ENCODE measurements at regions not wholly inside any gene's neighbourhood (a gene's known extent, or its start where the extent isn't known, plus 50 kb on each side); places are given as distances from the start of the nearest gene placed in this dataset.

- DNase-seq (peak in 3 of 10 donors; percentile 3 to 25 (median 19)), ATAC-seq (peak; percentile 42 to 62)
- Mint-ChIP-seq H3K4me3 (peak overlapping the region; percentile 50 to 88 (median 62)), H3K27me3 (peaks cover 1 to 30% (median 9%) of the 10 kb centered on the region in 5 donors), H3K4me1 (peaks cover 12 to 35% (median 28%) of the 10 kb centered on the region in 4 donors), H3K27ac (peak overlapping the region in 8 of 10 donors; percentile 20 to 81 (median 72)), H3K36me3 (no peaks in the 10 kb centered on the region), H3K9me3 (peaks cover 0 to 3% (median 0%) of the 10 kb centered on the region in 9 donors)
- POLR2A ChIA-PET = no interaction called here
These were observed 217.4 kb upstream of the RTL1 start for GRCh38 chr14:101120641-101121507.

GRCh38 chr14:101121508-101122139 lies 218.1 kb upstream of the RTL1 start:
- no peak for DNase-seq
- H3K4me3 Mint-ChIP-seq = peak overlapping the region in 9 of 10 donors; percentile 15 to 88 (median 51)
- H3K4me1 Mint-ChIP-seq = peaks cover 12 to 35% (median 28%) of the 10 kb centered on the region in 4 donors
- POLR2A ChIA-PET = no interaction called here
- H3K36me3 Mint-ChIP-seq = no peaks in the 10 kb centered on the region
- peak overlapping the region in 5 of 10 donors; percentile 56 to 81 (median 72) for H3K27ac Mint-ChIP-seq
- H3K27me3 Mint-ChIP-seq = peaks cover 1 to 30% (median 9%) of the 10 kb centered on the region in 5 donors
- H3K9me3 Mint-ChIP-seq = no peaks in the 10 kb centered on the region
- ATAC-seq = no peak

- peaks cover 1 to 26% (median 11%) of the 10 kb centered on the region in 5 donors for H3K27me3 Mint-ChIP-seq
- H3K36me3 Mint-ChIP-seq = no peaks in the 10 kb centered on the region
- ATAC-seq (no peak), DNase-seq (peak in 1 of 10 donors; percentile 11)
- POLR2A ChIA-PET = no interaction called here
- H3K4me3 Mint-ChIP-seq = no peak overlapping the region
- peaks cover 0 to 3% (median 0%) of the 10 kb centered on the region in 9 donors for H3K9me3 Mint-ChIP-seq
- H3K4me1 Mint-ChIP-seq = peaks cover 12 to 35% (median 28%) of the 10 kb centered on the region in 4 donors
- H3K27ac Mint-ChIP-seq = peak overlapping the region in 3 of 10 donors; percentile 4 to 70 (median 27)
These were observed 219.0 kb upstream of the RTL1 start for GRCh38 chr14:101122237-101123141.

- ATAC-seq = no peak
- DNase-seq = peak in 1 of 10 donors; percentile 8
- peaks cover 11 to 33% (median 28%) of the 10 kb centered on the region in 4 donors for H3K4me1 Mint-ChIP-seq
- POLR2A ChIA-PET = no interaction called here
- peak overlapping the region in 1 of 10 donors; percentile 18 for H3K4me3 Mint-ChIP-seq
- H3K27ac Mint-ChIP-seq = peak overlapping the region in 1 of 10 donors; percentile 59
- H3K27me3 Mint-ChIP-seq = peaks cover 5 to 27% (median 21%) of the 10 kb centered on the region in 5 donors
- H3K36me3 Mint-ChIP-seq = peaks cover 0 to 5% (median 0%) of the 10 kb centered on the region in 3 donors
- H3K9me3 Mint-ChIP-seq = peaks cover 0 to 7% (median 0%) of the 10 kb centered on the region in 9 donors
These were observed 220.3 kb upstream of the RTL1 start for GRCh38 chr14:101123618-101124510.

- Mint-ChIP-seq H3K4me3 (no peak overlapping the region), H3K9me3 (peaks cover 0 to 7% (median 0%) of the 10 kb centered on the region in 9 donors), H3K4me1 (peaks cover 5 to 23% (median 20%) of the 10 kb centered on the region in 4 donors), H3K27me3 (peaks cover 5 to 27% (median 21%) of the 10 kb centered on the region in 5 donors), H3K36me3 (peaks cover 0 to 5% (median 0%) of the 10 kb centered on the region in 3 donors), H3K27ac (no peak overlapping the region)
- POLR2A ChIA-PET = no interaction called here
- ATAC-seq = no peak
- no peak for DNase-seq
These were observed 221.3 kb upstream of the RTL1 start for GRCh38 chr14:101124815-101125214.

GRCh38 chr14:101125313-101125712 lies 221.8 kb upstream of the RTL1 start:
- peaks cover 0 to 5% (median 0%) of the 10 kb centered on the region in 3 donors for H3K36me3 Mint-ChIP-seq
- peaks cover 0 to 7% (median 0%) of the 10 kb centered on the region in 9 donors for H3K9me3 Mint-ChIP-seq
- POLR2A ChIA-PET = no interaction called here
- peak overlapping the region in 1 of 10 donors; percentile 48 for H3K4me3 Mint-ChIP-seq
- peaks cover 8 to 31% (median 26%) of the 10 kb centered on the region in 5 donors for H3K27me3 Mint-ChIP-seq
- no peak overlapping the region for H3K27ac Mint-ChIP-seq
- peaks cover 2 to 18% (median 15%) of the 10 kb centered on the region in 4 donors for H3K4me1 Mint-ChIP-seq
- ATAC-seq (no peak), DNase-seq (no peak)

GRCh38 chr14:101125719-101126651 lies 222.5 kb upstream of the RTL1 start:
- no peak for ATAC-seq
- peaks cover 0 to 7% (median 0%) of the 10 kb centered on the region in 9 donors for H3K9me3 Mint-ChIP-seq
- H3K4me3 Mint-ChIP-seq = peak overlapping the region in 1 of 10 donors; percentile 48
- H3K4me1 Mint-ChIP-seq = peaks cover under 1 to 12% (median 8%) of the 10 kb centered on the region in 4 donors
- H3K36me3 Mint-ChIP-seq = peaks cover 0 to 5% (median 0%) of the 10 kb centered on the region in 3 donors
- DNase-seq = peak in 1 of 10 donors; percentile 11
- POLR2A ChIA-PET = no interaction called here
- H3K27ac Mint-ChIP-seq = no peak overlapping the region
- H3K27me3 Mint-ChIP-seq = peaks cover 11 to 37% (median 29%) of the 10 kb centered on the region in 5 donors

- Mint-ChIP-seq H3K36me3 (peaks cover 0 to 5% (median 0%) of the 10 kb centered on the region in 3 donors), H3K27me3 (peaks cover 13 to 41% (median 33%) of the 10 kb centered on the region in 5 donors), H3K4me1 (peaks cover 0 to 4% (median 1%) of the 10 kb centered on the region in 4 donors), H3K4me3 (no peak overlapping the region), H3K9me3 (peaks cover 0 to 7% (median 0%) of the 10 kb centered on the region in 9 donors), H3K27ac (no peak overlapping the region)
- ATAC-seq = no peak
- peak in 1 of 10 donors; percentile 12 for DNase-seq
- POLR2A ChIA-PET = no interaction called here
These were observed 223.2 kb upstream of the RTL1 start for GRCh38 chr14:101126731-101127130.

- POLR2A ChIA-PET = no interaction called here
- Mint-ChIP-seq H3K27me3 (peaks cover 13 to 41% (median 33%) of the 10 kb centered on the region in 5 donors), H3K4me1 (peaks cover 0 to 2% (median 0%) of the 10 kb centered on the region in 4 donors), H3K36me3 (peaks cover 0 to 5% (median 0%) of the 10 kb centered on the region in 3 donors), H3K4me3 (no peak overlapping the region), H3K9me3 (peaks cover 0 to 7% (median 0%) of the 10 kb centered on the region in 9 donors), H3K27ac (no peak overlapping the region)
- ATAC-seq (no peak), DNase-seq (no peak)
These were observed 223.7 kb upstream of the RTL1 start for GRCh38 chr14:101127224-101127623.

GRCh38 chr14:101128478-101129321 lies 225.2 kb upstream of the RTL1 start:
- Mint-ChIP-seq H3K27me3 (peaks cover 13 to 41% (median 36%) of the 10 kb centered on the region in 5 donors), H3K9me3 (peaks cover 0 to 7% (median 0%) of the 10 kb centered on the region in 9 donors), H3K4me3 (no peak overlapping the region), H3K27ac (no peak overlapping the region), H3K36me3 (peaks cover 0 to 5% (median 0%) of the 10 kb centered on the region in 3 donors), H3K4me1 (no peaks in the 10 kb centered on the region)
- peak in 2 of 10 donors; percentile 14 to 57 for DNase-seq
- no peak for ATAC-seq
- POLR2A ChIA-PET = no interaction called here

Data from naive thymus-derived CD8-positive, alpha-beta T cell (primary cell).